Posterior vena cava (tissue), 2 donors: ENCODE measurements at regions not wholly inside any gene's neighbourhood (a gene's known extent, or its start where the extent isn't known, plus 50 kb on each side); places are given as distances from the start of the nearest gene placed in this dataset.

Experiments used
- DNase-seq: peaks from one replicate; pipeline ENCODE4 v3.0.0-alpha.2; 2020; ENCODE audit warnings: low spot score
- intact Hi-C, 2 donors: fragments of 100-400 bp; cut with DNase I; formaldehyde crosslinking; loops; one replicate each; pipeline versions ENCODE4 v1.14.1 to v1.14.2; 2022 to 2023
- donor health status: DM: yes; HTN: yes; CAD: no.
- donor health status: DM: yes; HTN: yes; CAD: no.

GRCh38 chr15:87355946-87356345, 900.6 kb downstream of the NTRK3 start:
- intact Hi-C loops = no loop called here
- no peak for DNase-seq

GRCh38 chr15:87354661-87355410, 901.7 kb downstream of the NTRK3 start:
- intact Hi-C loops = no loop called here
- no peak for DNase-seq

GRCh38 chr15:87349181-87349580, 907.4 kb downstream of the NTRK3 start:
- no peak for DNase-seq
- intact Hi-C loops = no loop called here

- intact Hi-C loops = no loop called here
- DNase-seq = no peak
These were observed 907.8 kb downstream of the NTRK3 start for GRCh38 chr15:87348746-87349145.

- intact Hi-C loops = no loop called here
- DNase-seq = no peak
These were observed 908.6 kb downstream of the NTRK3 start for GRCh38 chr15:87347806-87348515.

- DNase-seq = no peak
- intact Hi-C loops = no loop called here
These were observed 910.6 kb downstream of the NTRK3 start for GRCh38 chr15:87345961-87346360.

- DNase-seq = no peak
- intact Hi-C loops = no loop called here
These were observed 912.6 kb downstream of the NTRK3 start for GRCh38 chr15:87343966-87344365.

- no peak for DNase-seq
- intact Hi-C loops = no loop called here
These were observed 916.2 kb downstream of the NTRK3 start for GRCh38 chr15:87340370-87340769.

GRCh38 chr15:87326269-87326668, 930.3 kb downstream of the NTRK3 start:
- no peak for DNase-seq
- intact Hi-C loops = no loop called here

GRCh38 chr15:87322870-87323269, 933.7 kb downstream of the NTRK3 start:
- no peak for DNase-seq
- intact Hi-C loops = no loop called here

GRCh38 chr15:87322265-87322664, 934.3 kb downstream of the NTRK3 start:
- intact Hi-C loops = no loop called here
- DNase-seq = no peak

GRCh38 chr15:87317900-87318299, 938.6 kb downstream of the NTRK3 start:
- intact Hi-C loops = no loop called here

GRCh38 chr15:87312221-87312620, 944.3 kb downstream of the NTRK3 start:
- no peak for DNase-seq
- intact Hi-C loops = no loop called here

More at GRCh38 chr15:87317900-87318299, 938.6 kb downstream of the NTRK3 start:
- no peak for DNase-seq

- no peak for DNase-seq
- intact Hi-C loops = no loop called here
These were observed 956.4 kb downstream of the NTRK3 start for GRCh38 chr15:87300146-87300545.

- no peak for DNase-seq
These were observed 961.7 kb downstream of the NTRK3 start for GRCh38 chr15:87294854-87295253.

GRCh38 chr15:87293031-87293430, 963.5 kb downstream of the NTRK3 start:
- no peak for DNase-seq
- intact Hi-C loops = no loop called here

More at GRCh38 chr15:87294854-87295253, 961.7 kb downstream of the NTRK3 start:
- intact Hi-C loops = no loop called here

GRCh38 chr15:87287156-87287555, 969.4 kb downstream of the NTRK3 start:
- no peak for DNase-seq
- intact Hi-C loops = no loop called here

- no peak for DNase-seq
- intact Hi-C loops = no loop called here
These were observed 987.0 kb downstream of the NTRK3 start for GRCh38 chr15:87269566-87269965.

GRCh38 chr15:87268675-87269074, 987.9 kb downstream of the NTRK3 start:
- intact Hi-C loops = no loop called here
- no peak for DNase-seq

GRCh38 chr15:87267798-87268197, 988.7 kb downstream of the NTRK3 start:
- no peak for DNase-seq
- intact Hi-C loops = no loop called here

GRCh38 chr15:87263871-87264270, 992.7 kb downstream of the NTRK3 start:
- no peak for DNase-seq
- intact Hi-C loops = no loop called here
